ENCODE measurements at regions not wholly inside any gene's neighbourhood (a gene's known extent, or its start where the extent isn't known, plus 50 kb on each side); places are given as distances from the start of the nearest gene placed in this dataset.

GRCh38 chr17:20930081-20930760 lies 112.6 kb downstream of the USP22 start:
- TF ChIP-seq CTCF (IDR thresholded peaks at IDR 0.05) (no peak), POLR2A (IDR thresholded peaks at IDR 0.05) (no peak), POLR2AphosphoS5 (IDR thresholded peaks at IDR 0.05) (no peak)

All from prostate gland (tissue), 2 donors.